GM19463 (cell line): ENCODE measurements at regions not wholly inside any gene's neighbourhood (a gene's known extent, or its start where the extent isn't known, plus 50 kb on each side); places are given as distances from the start of the nearest gene placed in this dataset.

Source experiments
- ATAC-seq: cut with Tn5 transposase; IDR thresholded peaks from one replicate; pipeline ENCODE4 v1.9.1; 2021; ENCODE audit warnings: mild to moderate bottlenecking, moderate library complexity; ENCODE audit not compliant: unreplicated experiment

- ATAC-seq: no peak
Measured at GRCh38 chr16:51035711-51036110, 115.4 kb downstream of the SALL1 start.

GRCh38 chr16:51035110-51035498 lies 116.0 kb downstream of the SALL1 start:
- no peak for ATAC-seq

- no peak for ATAC-seq
Measured at GRCh38 chr16:51034481-51035109, 116.5 kb downstream of the SALL1 start.

- no peak for ATAC-seq
Measured at GRCh38 chr16:51031598-51031997, 119.5 kb downstream of the SALL1 start.

GRCh38 chr16:51030516-51030915 lies 120.6 kb downstream of the SALL1 start:
- no peak for ATAC-seq

GRCh38 chr16:51025588-51026290 lies 125.3 kb downstream of the SALL1 start:
- no peak for ATAC-seq

- ATAC-seq: no peak
Measured at GRCh38 chr16:51024703-51025102, 126.4 kb downstream of the SALL1 start.

- no peak for ATAC-seq
Measured at GRCh38 chr16:51022955-51023354, 128.1 kb downstream of the SALL1 start.

GRCh38 chr16:51019617-51020016 lies 131.5 kb downstream of the SALL1 start:
- ATAC-seq: no peak

- no peak for ATAC-seq
Measured at GRCh38 chr16:51017969-51018368, 133.1 kb downstream of the SALL1 start.

- ATAC-seq: no peak
Measured at GRCh38 chr16:51012396-51012795, 138.7 kb downstream of the SALL1 start.

- ATAC-seq: no peak
Measured at GRCh38 chr16:51010817-51011216, 140.3 kb downstream of the SALL1 start.

GRCh38 chr16:51009813-51010212 lies 141.3 kb downstream of the SALL1 start:
- ATAC-seq: no peak

GRCh38 chr16:51009359-51009758 lies 141.7 kb downstream of the SALL1 start:
- no peak for ATAC-seq

GRCh38 chr16:51008607-51009006 lies 142.5 kb downstream of the SALL1 start:
- no peak for ATAC-seq

- no peak for ATAC-seq
Measured at GRCh38 chr16:51008037-51008436, 143.0 kb downstream of the SALL1 start.

GRCh38 chr16:51003850-51004566 lies 147.1 kb downstream of the SALL1 start:
- ATAC-seq: no peak

- ATAC-seq: no peak
Measured at GRCh38 chr16:51002881-51003490, 148.1 kb downstream of the SALL1 start.

GRCh38 chr16:50999181-50999580 lies 151.9 kb downstream of the SALL1 start:
- no peak for ATAC-seq

GRCh38 chr16:50998411-50998810 lies 152.7 kb downstream of the SALL1 start:
- no peak for ATAC-seq

- ATAC-seq: no peak
Measured at GRCh38 chr16:50997679-50998078, 153.4 kb downstream of the SALL1 start.

- no peak for ATAC-seq
Measured at GRCh38 chr16:50996830-50997186, 154.3 kb downstream of the SALL1 start.
